GDM1 (cell line): ENCODE measurements at regions not wholly inside any gene's neighbourhood (a gene's known extent, or its start where the extent isn't known, plus 50 kb on each side); places are given as distances from the start of the nearest gene placed in this dataset.

Source experiments
- DNase-seq: peaks from one replicate; lab custom pipeline; 2025; lab: John Stamatoyannopoulos, UW

GRCh38 chr16:73304008-73304774 lies 256.3 kb upstream of the ZFHX3 start:
- DNase-seq, result no peak

- DNase-seq, result no peak
Observed at GRCh38 chr16:73302942-73303341, 255.0 kb upstream of the ZFHX3 start.

- no peak for DNase-seq
Observed at GRCh38 chr16:73301984-73302383, 254.1 kb upstream of the ZFHX3 start.

- DNase-seq, result no peak
Observed at GRCh38 chr16:73299346-73299745, 251.4 kb upstream of the ZFHX3 start.

- DNase-seq, result no peak
Observed at GRCh38 chr16:73298562-73298961, 250.6 kb upstream of the ZFHX3 start.

- DNase-seq, result no peak
Observed at GRCh38 chr16:73290258-73290657, 242.3 kb upstream of the ZFHX3 start.

GRCh38 chr16:73289232-73289631 lies 241.3 kb upstream of the ZFHX3 start:
- DNase-seq, result no peak

GRCh38 chr16:73288520-73288919 lies 240.6 kb upstream of the ZFHX3 start:
- no peak for DNase-seq

- no peak for DNase-seq
Observed at GRCh38 chr16:73287859-73288405, 240.0 kb upstream of the ZFHX3 start.

GRCh38 chr16:73286346-73287267 lies 238.7 kb upstream of the ZFHX3 start:
- DNase-seq, result no peak

GRCh38 chr16:73285436-73286201 lies 237.7 kb upstream of the ZFHX3 start:
- no peak for DNase-seq

- DNase-seq, result no peak
Observed at GRCh38 chr16:73280388-73280787, 232.5 kb upstream of the ZFHX3 start.

GRCh38 chr16:73279451-73279850 lies 231.5 kb upstream of the ZFHX3 start:
- DNase-seq, result no peak

GRCh38 chr16:73277071-73277470 lies 229.1 kb upstream of the ZFHX3 start:
- DNase-seq, result no peak

- no peak for DNase-seq
Observed at GRCh38 chr16:73275448-73275847, 227.5 kb upstream of the ZFHX3 start.

- no peak for DNase-seq
Observed at GRCh38 chr16:73275024-73275423, 227.1 kb upstream of the ZFHX3 start.

- DNase-seq, result no peak
Observed at GRCh38 chr16:73274140-73274539, 226.2 kb upstream of the ZFHX3 start.

GRCh38 chr16:73268366-73268993 lies 220.6 kb upstream of the ZFHX3 start:
- no peak for DNase-seq

GRCh38 chr16:73265935-73266334 lies 218.0 kb upstream of the ZFHX3 start:
- no peak for DNase-seq

GRCh38 chr16:73265124-73265837 lies 217.4 kb upstream of the ZFHX3 start:
- DNase-seq, result no peak

- no peak for DNase-seq
Observed at GRCh38 chr16:73262931-73263330, 215.0 kb upstream of the ZFHX3 start.
